NCI-H526 (cell line): ENCODE measurements at regions not wholly inside any gene's neighbourhood (a gene's known extent, or its start where the extent isn't known, plus 50 kb on each side); places are given as distances from the start of the nearest gene placed in this dataset.
A peak's percentile ranks its signal among the peaks of the same experiment; 100 is the strongest.
"Not testable (repeated sequence)": the region's sequence is repeated elsewhere in the genome, so short reads cannot be mapped to it uniquely, and the experiment has no call there.

Source experiments
- DNase-seq, 2 experiments: peaks; one replicate each; lab custom pipeline; 2025; lab: John Stamatoyannopoulos, UW

GRCh38 chr6:62819640-62820039, 391.6 kb upstream of the FKBP1C start:
- no peak for DNase-seq

- DNase-seq: no peak
Measured at GRCh38 chr6:62808565-62809293, 402.5 kb upstream of the FKBP1C start.

DNA sequence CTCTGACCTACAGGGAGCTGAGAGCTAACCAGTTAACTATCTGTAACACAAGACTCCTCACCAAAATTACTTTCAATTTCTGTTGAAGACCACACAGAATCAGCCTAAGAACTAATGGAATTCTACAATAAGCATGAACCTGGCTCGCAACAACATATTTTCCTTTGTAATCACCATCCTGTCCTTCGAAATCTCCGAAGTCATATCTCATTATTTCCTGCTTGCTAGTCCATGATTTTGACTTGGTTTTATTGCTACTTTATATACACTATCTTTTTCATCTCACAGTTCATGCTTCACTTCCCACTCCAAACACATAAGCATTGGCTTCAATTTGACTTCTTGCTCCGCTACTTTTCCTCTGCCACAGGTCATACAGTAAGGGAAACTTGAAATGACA, 405.8 kb upstream of the FKBP1C start:
- DNase-seq: no peak

DNA sequence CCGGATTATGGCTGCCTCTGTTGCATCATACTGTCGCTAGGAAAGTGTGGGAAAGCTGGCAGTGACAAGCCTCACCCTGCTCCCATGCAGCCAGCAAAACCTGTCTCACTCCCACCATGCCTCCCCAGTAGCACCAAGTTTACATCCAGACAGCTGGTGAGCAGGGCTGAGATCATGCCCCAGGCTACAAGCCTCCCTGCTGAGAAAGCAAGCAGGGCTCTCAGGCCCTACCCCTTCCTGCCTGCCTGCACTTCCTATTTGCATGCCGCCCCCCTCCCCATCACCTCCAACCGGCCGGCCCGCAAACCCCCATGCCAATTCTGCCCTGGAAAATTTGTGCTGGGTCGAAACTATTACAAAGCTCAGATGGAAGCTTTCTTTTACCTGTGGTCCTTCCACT, 408.2 kb upstream of the FKBP1C start:
- no peak for DNase-seq

GRCh38 chr6:62797190-62797589, 414.1 kb upstream of the FKBP1C start:
- no peak for DNase-seq

GRCh38 chr6:62775427-62776022, 435.7 kb upstream of the FKBP1C start:
- peak in 1 of 2 experiments; percentile 23 for DNase-seq

- not testable (repeated sequence) for DNase-seq
Measured at GRCh38 chr6:62766174-62766573, 445.1 kb upstream of the FKBP1C start.

DNA sequence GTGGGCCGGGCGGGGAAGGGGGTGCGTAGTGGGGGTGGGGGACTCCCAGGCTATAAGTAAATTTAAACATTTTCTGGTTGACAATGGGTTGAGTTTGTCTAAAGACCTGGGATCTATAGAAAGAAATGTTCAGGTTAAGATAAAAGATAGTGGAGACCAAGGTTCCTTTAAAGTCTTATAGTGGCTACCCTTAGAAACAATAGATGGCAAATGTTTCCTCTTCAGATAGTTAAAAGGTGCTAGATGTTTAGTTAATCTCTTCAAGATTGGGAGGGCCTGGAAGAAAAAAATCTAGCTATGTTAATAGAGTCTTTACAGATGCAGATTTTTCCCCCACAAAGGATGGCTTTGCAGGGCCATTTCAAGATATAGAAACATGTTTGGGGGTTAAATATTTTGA, 446.4 kb upstream of the FKBP1C start:
- no peak for DNase-seq

GRCh38 chr6:62763125-62763912, 447.9 kb upstream of the FKBP1C start:
- DNase-seq: no peak

- no peak for DNase-seq
Measured at GRCh38 chr6:62746968-62747367, 460.9 kb upstream of the KHDRBS2 start.

GRCh38 chr6:62746161-62746560, 460.1 kb upstream of the KHDRBS2 start:
- DNase-seq: no peak

DNA sequence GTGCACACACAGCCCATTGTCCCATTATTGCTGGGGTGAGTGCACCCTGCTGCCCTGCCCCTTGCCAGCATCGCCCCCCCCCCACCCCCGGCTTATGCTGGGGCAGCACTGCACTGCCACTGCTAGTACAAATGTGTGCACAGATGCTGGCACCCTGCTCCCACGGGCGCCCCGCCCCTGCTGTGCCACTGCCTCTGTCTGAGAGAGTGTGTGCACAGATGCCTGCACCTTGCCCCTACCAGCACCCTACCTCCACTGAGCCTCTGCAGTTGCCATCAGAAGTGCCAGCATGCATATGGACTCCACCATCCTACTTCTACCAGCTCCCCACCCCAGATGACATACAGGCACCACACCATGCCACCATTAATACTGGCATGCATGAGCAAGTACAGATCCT, 454.6 kb upstream of the KHDRBS2 start:
- no peak for DNase-seq

- no peak for DNase-seq
Measured at GRCh38 chr6:62740171-62740570, 454.1 kb upstream of the KHDRBS2 start.

DNA sequence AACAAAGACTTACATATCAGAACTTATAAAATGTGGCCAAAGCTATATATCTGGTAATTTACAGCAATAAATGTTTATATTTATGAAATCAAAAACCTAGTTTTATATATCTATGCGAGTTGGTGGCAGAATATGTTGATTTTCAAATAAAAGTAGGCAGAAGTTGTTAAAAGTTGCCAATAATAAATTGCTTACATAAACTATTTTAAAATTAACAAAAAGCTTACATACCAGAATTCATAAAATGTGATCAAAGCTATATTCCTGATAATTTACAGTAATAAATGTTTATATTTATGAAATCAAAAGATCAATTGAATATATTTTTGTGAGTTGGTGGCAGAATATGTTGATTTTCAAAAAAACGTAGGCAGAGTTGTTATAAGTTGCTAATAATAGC, 451.8 kb upstream of the KHDRBS2 start:
- DNase-seq: no peak

DNA sequence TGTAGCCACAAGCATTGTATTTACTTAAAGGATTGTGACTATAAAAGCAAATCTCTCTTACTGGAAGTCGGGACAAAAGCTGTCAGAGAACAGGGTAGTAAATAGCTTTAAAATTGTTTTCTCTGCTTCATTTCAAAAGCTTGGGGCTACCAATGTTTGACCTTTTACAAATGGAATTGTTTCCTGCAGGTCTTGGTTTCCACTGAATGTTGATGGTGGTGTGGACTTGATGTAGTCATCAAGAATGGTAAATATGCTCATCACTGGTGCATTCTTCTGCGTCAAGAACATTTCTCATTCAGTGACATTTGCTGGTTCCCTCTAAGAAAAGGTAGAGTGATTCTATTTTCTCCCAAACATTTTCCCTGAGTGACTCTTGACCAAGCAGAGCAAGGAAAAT, 435.4 kb upstream of the KHDRBS2 start:
- no peak for DNase-seq

DNA sequence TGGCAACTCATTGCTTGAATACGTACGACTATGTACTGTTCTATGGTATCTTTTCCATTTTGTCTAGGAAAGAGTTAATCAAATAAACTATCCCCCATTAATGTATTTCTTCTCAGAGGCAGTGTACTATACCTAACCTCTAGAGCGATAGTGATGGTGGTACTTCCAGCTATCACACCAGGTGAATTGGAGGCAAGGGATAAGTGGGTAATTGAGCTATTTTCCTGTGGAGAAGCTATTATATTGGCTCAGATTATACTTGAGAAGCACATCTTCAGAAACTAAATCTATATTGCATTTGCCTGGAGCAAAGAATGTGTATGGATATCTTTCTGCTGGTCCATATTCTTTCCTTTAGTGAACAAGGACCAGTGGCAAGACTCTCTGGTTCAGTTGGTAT, 430.7 kb upstream of the KHDRBS2 start:
- DNase-seq: no peak

DNA sequence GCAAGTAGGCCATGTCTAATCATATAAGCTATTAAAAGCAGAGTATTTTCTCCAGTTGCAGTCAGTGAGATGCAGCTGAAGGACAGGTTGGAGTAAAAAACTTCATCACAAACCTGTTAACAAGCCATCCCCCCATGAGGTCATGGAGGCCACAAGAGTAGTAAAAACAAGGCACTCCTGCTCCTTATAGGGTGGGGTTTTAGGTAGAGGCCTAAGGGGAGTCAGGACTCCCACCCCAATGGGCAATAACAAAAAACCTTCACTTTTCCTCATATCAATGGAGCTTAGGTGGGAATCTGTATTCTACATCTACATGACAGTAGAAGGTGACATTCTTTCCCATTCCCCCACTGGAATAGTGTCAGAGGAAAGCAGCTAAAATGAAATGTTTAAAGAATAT, 428.1 kb upstream of the KHDRBS2 start:
- no peak for DNase-seq

GRCh38 chr6:62711750-62712149, 425.7 kb upstream of the KHDRBS2 start:
- no peak for DNase-seq

DNA sequence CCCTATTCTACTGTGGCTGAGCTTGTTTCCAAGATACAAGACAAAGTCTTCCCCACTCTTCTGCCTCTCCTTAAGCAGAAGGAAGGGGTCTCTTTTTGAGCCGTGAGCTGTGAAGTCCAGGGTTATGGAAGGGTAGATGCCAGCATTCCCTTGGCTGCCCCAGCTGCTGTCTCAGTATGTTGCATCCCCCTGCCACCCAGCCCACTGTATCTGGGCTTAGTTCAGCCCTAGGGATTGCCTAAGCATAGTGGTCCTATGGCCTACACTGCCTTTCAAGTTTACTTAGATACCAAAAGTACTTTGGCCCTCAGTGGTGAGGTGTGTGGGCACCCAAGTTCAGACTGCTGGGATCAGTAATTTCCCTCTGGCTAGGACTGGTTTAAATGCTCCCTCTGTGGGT, 421.9 kb upstream of the KHDRBS2 start:
- DNase-seq: no peak

GRCh38 chr6:62707156-62707555, 421.1 kb upstream of the KHDRBS2 start:
- DNase-seq: no peak

DNA sequence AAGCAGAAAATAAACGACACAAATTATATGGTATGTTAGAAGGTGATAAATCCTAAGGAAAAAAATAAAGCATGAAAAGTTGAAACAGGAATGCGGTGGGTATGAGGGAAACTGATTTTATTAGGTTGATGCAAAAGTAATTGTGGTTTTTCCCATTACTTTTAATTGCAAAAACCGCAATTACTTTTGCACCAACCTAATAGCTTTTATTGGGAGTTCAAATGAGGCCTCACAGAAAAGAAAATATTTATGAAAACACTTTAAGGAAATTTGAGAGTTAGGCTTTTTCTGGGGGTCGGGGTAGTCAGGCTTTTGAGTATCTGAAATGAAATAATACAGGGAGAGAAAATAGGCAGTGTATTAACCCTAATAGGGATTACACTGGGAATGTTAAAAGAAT, 397.0 kb upstream of the KHDRBS2 start:
- no peak for DNase-seq

DNA sequence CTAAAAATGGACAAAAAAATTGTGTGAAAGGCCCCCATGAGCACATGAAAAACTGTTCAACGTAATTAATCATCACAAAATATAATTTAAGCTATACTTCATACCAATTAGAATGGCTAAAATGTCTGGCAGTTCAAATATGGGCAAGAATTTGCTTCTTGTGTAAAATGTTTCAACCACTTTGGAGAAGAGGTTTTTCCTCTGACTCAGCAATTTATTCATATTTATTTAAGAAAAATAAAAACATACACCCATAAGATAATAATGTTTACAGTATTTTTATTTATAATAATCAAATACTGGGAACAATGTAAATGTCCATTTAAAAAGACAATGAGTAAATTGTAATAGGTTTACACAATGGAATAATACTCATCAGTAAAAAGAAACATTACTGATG, 395.1 kb upstream of the KHDRBS2 start:
- DNase-seq: no peak

GRCh38 chr6:62672989-62673388, 387.0 kb upstream of the KHDRBS2 start:
- no peak for DNase-seq
